AG10803 (cell line): ENCODE measurements at regions not wholly inside any gene's neighbourhood (a gene's known extent, or its start where the extent isn't known, plus 50 kb on each side); places are given as distances from the start of the nearest gene placed in this dataset.

Experiments used
- DNase-seq: peaks from one replicate; pipeline ENCODE4 v3.0.0; 2010; ENCODE audit warnings: low read depth
- H3K4me3 ChIP-seq: 2 replicates; pipeline ENCODE4 v1.5.1; 2011; ENCODE audit warnings: mild to moderate bottlenecking, low read length, control low read depth
- CTCF ChIP-seq: conservative IDR thresholded peaks from 2 replicates; pipeline ENCODE4 v1.5.1; 2011; ENCODE audit warnings: mild to moderate bottlenecking, low read length, control low read depth, inconsistent platforms

GRCh38 chr18:71707985-71708500, 836.1 kb downstream of the CBLN2 start:
- DNase-seq = no peak
- no peak for TF ChIP-seq CTCF
- H3K4me3 ChIP-seq = no peak overlapping the region

GRCh38 chr18:71707400-71707799, 836.7 kb downstream of the CBLN2 start:
- DNase-seq = no peak
- TF ChIP-seq CTCF = no peak
- no peak overlapping the region for H3K4me3 ChIP-seq

GRCh38 chr18:71689416-71690160, 854.6 kb downstream of the CBLN2 start:
- TF ChIP-seq CTCF = no peak
- no peak for DNase-seq
- H3K4me3 ChIP-seq = no peak overlapping the region

- no peak for DNase-seq
- H3K4me3 ChIP-seq = no peak overlapping the region
- TF ChIP-seq CTCF = no peak
Observed at GRCh38 chr18:71682591-71682990, 861.6 kb downstream of the CBLN2 start.

- H3K4me3 ChIP-seq = no peak overlapping the region
- DNase-seq = no peak
- TF ChIP-seq CTCF = no peak
Observed at GRCh38 chr18:71678144-71678543, 866.0 kb downstream of the CBLN2 start.

- H3K4me3 ChIP-seq = no peak overlapping the region
- DNase-seq = no peak
- no peak for TF ChIP-seq CTCF
Observed at GRCh38 chr18:71673954-71674353, 870.2 kb downstream of the CBLN2 start.

GRCh38 chr18:71673498-71673897, 870.6 kb downstream of the CBLN2 start:
- TF ChIP-seq CTCF = no peak
- H3K4me3 ChIP-seq = no peak overlapping the region
- DNase-seq = no peak
